ENCODE measurements at regions not wholly inside any gene's neighbourhood (a gene's known extent, or its start where the extent isn't known, plus 50 kb on each side); places are given as distances from the start of the nearest gene placed in this dataset.
"Not testable (repeated sequence)": the region's sequence is repeated elsewhere in the genome, so short reads cannot be mapped to it uniquely, and the experiment has no call there.

DNA sequence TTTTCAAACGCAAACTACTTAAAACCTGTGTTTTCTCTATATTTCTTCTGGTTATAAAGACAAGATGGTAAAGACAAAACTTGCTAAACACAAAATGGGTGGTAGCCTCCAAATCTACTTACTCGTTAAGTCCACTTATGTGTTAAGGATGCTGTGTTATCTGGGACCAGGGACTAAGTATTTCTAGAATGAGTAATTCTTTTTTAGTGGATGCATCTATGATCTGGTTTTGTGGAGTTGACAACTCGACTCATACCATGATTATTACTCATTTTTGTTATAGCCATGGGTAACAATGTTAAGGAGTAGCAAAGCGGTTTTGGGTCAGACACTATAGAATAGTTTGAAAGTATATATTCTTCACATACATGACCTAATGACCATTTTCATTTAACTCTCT, 239.5 kb upstream of the FOXP2 start:
- DNase-seq, result no peak

DNA sequence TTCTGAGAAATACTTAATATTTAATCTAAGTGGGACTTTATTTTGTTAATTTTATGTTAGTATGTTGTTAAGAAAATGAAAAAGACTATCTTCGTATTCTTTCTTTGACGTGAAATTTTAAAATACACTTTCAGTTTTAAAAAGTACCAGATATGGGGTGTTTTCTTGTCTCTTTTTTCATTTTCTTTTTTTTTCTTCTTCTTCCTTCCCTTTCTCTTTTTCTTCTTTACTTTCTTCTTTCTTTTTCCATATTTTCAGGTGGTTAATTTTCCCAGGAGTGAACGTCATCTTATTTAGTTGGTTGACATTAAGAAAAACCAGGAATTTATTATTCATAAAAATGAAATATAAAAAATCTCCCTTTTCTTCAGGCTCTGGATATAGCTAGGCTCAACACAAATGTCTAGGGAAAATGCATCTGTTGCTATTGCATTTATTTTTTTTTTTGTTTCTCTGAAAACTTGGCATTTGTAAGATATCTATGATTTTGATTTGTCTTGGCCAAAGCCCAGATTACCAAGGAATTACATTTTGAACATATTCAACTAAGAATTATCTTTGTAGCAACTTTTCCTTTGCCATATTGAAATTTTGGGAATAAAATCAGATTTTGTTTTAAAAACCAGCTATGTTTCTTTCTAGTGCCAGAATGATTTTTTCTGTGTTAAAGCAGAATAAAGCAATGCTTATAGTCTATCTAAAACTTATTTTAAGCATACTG, 241.3 kb upstream of the FOXP2 start:
- no peak for DNase-seq

DNA sequence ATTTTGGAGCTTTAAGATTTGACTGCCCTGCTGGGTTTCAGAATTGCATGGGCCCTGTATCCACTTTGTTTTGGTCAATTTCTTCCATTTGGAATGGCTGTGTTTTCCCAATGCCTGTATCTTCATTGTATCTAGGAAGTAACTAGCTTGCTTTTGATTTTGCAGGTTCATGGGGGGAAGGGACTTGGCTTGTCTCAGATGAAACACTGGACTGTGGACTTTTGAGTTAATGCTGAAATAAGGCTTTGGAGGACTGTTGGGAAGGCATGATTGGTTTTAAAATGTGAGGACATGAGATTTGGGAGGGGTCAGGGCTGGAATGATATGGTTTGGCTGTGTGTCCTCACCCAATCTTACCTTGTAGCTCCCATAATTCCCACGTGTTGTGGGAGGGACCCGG, 245.2 kb upstream of the FOXP2 start:
- not testable (repeated sequence) for DNase-seq

DNA sequence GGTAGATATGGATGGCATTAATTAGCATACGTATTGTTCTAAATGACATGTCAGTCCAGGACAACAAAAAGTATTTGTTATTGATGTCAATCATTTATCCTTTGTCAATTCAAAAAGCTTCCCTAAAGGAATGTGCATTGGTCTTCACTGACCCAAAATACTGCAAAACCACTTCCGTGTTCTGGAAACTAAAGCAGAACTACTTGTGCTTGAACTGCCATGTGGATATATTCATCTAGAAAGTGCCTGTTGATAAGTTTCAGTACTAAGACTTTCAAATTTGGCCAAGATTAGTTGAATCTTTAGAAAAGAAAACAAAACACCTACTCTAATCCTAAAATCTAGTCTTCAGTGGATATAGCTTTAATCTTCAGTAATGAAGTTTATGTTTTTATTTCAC, 242.1 kb upstream of the PPP1R3A start:
- DNase-seq, result no peak

DNA sequence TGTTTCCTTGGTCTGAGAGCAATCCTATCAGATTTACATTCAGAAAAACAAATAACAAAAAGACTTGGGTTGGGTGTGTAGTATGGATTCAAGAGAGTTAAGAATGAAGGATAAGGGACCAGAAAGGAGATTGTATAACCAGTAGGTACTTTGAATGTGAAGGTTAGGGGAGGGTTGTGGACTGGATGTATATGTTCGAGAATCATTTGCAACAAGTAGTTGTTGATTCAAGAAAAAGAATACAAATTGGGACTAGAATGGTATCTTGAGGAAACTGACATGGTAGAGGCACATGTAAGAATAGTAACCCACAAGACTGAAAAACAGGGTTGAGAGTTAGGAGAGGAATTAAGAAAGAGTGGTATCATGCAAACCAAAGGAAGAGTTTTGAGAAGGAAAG, 240.0 kb upstream of the PPP1R3A start:
- no peak for DNase-seq

DNA sequence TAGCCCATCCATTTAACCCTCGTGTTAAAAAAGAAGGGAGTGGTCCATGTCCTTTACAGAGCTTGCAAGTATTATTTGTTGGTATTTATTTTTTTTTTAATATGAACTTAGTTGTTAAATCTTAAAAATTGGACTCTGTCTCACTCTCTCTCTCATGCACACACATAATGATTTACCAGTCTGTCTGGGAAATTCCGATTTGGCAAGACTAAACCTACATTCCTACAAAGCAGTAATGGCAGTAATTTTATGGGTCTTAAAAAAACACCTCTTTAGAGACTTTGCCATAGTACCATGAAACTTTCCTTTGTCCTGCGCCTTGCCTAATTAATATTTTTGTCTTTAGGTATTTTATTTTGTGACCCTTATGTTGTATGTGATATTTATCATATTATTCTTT, 239.5 kb upstream of the PPP1R3A start:
- DNase-seq, result no peak

DNA sequence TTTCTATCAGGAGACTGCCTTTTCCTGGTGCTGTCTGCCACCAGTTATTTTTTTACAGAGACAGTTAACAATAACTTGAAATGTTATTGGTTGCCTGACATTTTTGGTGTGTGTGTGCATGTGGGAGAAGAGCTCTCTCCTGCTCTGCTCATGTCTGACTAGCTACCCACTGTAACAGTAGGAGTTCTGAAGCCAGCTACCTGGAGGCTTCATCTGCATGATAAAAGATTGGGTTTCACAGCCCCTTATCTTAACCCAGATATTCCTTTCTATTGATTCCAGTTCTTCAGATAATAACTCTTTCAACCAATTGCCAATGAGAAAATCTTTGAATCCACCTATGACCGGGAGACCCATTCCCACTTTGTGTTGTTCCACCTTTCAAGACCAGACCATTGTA, 237.4 kb upstream of the PPP1R3A start:
- DNase-seq, result no peak

DNA sequence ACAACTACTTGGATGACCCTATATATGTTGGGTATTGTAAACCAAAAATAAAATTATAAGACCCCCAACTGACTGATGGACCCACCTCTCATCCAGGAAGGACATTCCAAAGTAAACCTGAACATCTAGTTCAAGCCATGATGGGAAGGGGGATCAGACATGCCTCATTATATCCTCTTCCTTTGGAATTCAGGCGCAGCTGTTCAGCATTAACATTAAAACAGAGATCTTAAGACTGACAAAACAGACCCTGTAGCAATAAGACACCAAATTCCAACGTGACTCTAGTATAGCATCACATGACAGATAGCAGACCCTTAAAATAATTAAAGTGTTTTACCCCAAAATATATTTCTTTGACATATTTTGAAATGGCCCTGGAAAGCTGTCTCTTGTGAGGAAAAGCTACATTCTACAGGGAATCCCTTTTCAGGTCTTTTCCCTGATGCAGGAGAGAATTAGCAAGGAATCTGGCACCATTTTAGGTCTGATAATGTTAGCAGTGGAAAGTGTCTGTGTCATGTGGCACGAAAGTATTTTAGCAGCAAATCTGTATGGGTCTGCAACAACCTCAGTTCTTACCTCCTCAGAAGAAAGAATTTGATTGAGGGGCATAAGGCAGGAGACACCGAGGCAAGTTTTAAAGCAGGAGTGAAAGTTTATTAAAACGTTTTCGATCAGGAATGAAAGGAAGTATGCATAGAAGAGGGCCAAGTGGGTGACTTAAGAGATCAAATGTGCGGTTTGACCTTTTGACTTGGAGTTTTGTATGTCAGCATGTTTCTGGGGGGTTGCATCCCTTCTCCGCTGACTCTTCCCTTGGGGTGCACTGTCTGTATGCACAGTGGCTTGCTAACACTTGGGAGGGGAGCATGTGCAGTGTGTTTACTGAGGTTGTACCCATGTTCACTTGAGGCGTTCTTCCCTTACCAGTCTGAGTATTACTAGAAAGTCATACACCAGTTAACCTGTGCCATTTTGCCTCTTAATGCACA, 236.6 kb upstream of the PPP1R3A start:
- no peak for DNase-seq

DNA sequence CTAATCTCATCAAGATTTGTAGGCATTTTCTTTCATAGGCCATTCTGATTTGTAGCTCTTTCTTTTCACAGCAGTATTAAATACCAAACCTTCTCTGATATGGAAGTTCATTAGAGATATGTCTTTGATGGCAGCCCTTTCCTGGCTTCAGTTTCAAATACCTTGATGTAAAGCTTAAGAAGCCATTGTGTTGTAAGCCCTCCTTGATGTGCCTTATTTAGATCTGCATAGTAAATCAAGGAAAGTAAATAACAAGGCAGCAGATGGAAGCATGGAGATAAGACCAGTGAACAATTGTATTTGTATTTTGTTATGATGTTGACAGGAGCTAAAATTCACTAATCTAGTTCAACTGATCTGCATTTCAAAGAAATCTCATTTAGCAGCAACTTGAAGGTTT, 234.9 kb upstream of the PPP1R3A start:
- no peak for DNase-seq

DNA sequence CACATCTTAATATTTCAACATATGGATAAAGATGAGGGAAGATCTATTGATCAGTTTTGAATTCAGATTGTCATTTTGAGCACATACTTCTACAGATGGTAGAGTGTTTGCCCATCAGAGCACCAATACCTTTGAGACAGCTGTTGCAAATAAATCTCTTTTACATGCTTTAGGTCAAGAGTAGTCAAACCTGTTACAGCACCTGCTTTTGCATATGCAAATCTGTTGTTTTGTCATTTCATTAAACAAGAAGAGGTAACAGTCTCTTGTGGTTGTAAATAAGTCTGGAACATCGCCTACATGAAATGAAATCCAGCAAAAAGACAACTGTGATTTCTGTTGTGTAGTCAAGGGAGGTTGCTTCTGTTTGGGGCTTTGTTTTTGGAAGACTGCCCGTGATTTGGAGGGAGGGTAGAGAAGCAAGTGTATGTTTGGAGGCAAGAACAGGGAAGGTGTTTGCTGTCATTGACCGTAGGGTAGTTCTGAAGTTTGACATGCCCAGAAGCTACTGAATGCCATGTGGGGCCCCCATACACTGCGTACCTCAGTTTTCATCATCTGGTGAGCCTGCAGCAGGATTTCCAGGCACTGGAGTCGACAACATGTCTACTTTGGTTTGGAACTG, 233.6 kb upstream of the PPP1R3A start:
- no peak for DNase-seq

DNA sequence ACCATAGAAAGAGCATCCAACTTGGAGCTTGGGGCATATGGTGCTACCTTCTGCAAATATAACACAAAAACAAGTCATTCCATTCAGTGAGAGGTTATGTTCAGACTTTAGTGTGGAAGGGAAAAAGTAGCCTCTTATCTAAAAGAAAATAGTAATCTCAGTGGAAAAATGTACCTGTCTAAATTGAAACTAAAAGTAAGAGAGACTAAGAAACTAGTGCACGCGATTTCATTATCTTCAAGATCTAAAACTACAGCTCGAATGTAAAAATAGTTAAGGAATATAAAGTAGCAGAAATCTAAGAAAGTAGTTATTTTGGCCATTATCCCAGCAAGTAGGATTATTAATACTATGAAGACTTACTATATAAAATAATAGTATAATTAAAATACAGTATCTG, 233.0 kb upstream of the PPP1R3A start:
- DNase-seq, result no peak

DNA sequence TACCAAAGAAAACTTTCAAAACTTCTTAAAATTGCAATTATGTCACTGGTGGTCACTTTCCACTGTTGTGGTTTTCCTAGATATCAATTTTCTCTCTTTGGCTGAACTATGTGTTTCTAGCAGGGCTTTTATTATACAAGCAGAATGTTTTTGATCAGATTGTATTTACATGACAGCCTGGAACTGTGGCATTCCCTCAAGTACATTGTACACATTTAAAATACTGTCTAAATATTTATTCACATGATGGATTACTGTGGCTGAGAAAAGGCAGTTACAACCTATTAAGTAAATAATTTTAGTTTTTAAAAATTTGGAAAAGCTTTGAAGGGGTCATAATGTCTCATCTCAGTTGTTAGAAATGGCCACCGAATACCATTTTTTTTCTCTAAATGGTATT, 231.9 kb upstream of the PPP1R3A start:
- no peak for DNase-seq

DNA sequence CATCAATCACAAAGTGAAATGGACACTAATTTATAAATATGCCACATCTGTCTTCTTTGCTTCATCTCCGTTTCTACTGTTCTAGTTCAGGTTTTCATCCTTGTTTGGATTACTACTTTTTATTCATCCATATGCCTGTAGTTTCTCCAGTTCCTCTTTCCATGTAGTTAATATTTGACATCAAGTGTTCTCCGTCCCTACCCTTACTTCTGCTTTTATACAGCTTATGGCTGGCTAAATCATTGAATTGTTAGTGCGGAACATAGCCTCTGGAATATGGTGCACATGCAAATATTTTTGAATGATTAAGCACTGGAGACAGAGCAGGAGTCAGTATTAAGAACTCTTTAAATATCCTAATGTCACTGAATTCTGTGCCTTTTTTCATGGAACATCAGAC, 230.0 kb upstream of the PPP1R3A start:
- DNase-seq, result no peak

DNA sequence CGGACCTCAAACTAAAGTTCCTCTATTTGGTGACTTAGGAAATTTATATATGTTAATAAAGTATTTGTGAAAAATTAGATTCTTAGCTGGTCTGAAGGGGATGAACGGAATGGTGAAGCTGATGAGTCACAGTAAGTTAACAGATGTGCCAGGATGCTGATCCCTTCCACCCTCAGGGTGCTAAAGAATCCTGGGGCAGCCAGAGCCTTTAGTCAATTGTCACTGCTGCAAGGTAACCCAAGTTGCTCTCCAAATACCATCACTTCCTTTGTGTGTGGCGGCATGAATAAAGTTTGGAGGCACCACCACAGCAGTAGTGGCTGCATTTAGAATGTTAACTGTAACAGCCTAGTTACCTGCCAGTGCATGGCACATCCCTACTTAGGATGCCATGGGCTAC, 222.6 kb upstream of the PPP1R3A start:
- no peak for DNase-seq

DNA sequence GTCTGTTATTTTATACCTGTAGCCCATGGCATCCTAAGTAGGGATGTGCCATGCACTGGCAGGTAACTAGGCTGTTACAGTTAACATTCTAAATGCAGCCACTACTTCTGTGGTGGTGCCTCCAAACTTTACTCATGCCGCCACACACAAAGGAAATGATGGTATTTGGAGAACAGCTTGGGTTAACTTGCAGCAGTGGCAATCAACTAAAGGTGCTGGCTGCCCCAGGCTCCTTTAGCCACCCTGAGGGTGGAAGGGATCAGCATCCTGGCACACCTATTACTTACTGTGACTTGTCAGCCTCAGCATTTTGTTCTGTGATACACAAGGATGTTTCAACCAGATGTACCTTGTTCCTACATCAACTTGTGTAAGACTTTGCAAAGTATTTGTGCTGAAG, 221.8 kb upstream of the PPP1R3A start:
- no peak for DNase-seq

DNA sequence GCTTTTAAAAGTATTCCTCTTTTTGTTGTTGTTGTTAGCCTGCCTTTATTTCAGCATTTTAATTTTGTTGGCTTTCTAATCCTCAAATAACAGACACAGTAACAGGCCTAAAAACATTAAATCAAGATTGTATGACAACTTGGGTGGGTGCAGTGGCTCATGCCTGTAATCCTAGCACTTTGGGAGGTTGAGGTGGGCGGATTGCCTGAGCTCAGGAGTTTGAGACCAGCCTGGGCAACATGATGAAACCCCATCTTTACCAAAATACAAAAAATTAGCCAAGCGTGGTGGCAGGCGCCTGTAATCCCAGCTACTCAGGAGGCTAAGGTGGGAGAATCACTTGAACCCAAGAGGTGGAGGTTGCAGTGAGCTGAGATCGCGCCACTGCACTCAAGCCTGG, 220.9 kb upstream of the PPP1R3A start:
- DNase-seq, result not testable (repeated sequence)

DNA sequence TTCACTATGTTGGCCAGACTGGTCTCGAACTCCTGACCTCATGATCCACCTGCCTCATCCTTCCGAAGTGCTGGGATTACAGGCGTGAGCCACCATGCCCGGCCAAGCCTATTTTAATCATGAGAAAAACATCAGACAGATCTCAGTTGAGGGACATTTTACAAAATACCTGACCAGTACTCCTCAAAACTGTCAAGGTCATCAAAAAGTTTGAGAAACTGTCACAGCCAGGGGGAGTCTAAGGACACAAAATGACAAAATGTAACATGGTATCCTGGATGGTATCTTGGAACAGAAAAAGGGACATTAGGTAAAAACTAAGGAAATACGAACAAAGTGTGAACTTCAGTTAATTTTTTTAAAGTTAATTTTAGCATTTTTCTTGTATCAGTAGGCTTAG, 219.8 kb upstream of the PPP1R3A start:
- no peak for DNase-seq

DNA sequence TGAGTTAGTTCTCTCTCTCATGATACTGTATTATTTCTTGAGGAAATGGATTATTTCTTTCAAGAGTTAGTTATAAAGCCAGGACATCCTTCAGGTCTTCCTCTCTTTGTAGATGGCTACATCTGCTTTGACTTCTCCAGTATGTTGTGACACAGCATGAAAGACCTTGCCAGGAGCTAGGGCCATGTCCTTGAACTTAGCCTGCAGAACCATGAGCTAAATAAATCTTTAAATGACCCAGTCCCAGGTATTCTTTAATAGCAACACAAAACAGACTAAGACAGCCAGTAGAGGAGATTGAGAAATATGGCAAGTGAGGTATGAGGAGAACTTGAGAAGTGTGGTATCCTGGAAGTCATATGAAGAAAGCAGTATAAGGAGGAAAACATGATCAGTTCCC, 214.9 kb upstream of the PPP1R3A start:
- DNase-seq, result no peak

DNA sequence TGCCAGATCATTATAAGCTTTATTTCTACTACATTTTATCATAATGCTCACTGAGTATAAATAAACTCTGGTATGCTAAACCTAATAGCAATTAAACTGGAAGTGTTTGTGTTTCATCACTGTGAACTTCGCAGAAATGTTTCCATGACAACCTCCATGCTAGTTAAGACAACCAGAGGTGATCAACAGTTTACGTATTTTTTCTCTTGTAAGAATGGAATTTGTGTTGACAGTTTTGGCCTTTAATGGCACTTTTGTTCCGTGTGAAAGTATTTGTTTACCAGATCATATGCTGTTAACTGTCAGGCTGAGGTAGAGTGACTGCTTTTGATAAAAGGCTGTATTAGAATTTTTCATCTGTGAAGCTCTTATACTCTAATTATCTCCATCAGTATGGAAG, 212.1 kb upstream of the PPP1R3A start:
- DNase-seq, result no peak

DNA sequence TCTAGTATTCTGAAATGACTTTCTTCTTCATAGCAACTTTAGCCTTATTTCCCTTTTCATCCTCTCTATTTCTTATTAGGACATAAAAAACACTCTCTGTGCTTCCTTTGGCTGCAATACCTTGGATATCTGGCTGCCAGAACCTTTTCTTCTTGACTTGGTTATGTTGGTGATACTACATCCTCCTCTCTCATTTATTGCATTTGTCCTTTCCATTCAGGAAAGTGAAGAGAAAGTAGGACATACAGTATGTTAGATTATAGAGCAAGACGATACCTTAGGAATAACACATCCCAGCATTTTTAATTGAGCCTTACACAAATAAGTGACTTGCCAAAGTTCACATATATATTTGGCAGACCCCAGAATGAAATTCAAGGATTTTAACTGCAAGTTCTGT, 210.1 kb upstream of the PPP1R3A start:
- DNase-seq, result no peak

DNA sequence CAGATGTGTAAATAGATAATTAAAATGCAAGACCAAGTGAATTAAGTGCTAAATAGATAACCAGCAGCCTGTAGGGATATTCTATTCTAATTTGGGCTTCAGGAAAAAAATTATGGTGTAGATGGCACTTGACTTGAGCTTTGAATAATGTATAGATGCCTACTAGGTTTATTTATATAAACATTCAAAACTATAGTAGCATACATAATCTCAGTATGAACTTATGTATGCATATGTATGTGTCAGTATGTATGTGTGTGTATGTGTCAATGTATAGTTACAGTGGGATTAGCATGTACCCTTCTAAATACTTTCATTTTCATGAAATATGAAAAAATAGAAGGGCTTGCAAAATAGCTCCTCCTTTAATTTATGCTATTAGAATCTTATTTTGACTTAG, 207.3 kb upstream of the PPP1R3A start:
- DNase-seq, result no peak

DNA sequence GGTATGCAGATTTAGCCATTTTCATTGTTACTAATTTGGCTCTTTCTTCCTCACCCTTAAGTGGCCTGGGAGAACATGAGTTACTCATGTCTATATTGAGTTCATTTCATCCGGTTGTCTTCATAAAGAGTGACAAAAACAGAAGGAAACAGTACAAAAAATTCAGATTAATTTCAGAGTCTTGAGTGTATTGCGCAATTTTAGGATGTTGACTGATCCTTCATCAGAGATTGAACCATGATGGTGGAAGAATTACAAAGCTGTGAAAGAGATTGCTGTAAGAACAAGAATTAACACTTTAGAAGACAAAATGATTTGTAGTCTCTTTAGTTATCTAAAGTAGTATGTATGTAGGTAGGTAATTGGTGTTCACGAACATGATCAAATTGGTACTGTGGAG, 194.0 kb upstream of the PPP1R3A start:
- DNase-seq, result no peak

DNA sequence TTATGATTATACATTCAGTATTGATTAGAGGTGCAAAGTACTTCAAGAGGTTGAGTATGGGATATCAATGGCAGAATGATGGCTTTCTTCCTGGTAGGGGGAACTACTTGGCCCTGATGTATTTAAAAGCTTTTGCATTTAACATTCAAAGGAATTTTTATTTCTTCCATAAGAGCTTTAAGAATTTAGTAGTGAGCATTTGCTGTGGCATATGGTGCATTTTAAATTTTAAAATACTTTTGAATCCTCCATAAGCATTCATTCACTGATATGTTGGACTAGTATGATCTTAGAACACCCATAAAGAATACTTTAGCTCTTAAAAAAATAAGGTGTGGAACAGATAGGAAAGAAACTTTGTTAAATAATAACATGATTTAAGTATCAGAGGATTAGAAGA, 191.9 kb upstream of the PPP1R3A start:
- no peak for DNase-seq

DNA sequence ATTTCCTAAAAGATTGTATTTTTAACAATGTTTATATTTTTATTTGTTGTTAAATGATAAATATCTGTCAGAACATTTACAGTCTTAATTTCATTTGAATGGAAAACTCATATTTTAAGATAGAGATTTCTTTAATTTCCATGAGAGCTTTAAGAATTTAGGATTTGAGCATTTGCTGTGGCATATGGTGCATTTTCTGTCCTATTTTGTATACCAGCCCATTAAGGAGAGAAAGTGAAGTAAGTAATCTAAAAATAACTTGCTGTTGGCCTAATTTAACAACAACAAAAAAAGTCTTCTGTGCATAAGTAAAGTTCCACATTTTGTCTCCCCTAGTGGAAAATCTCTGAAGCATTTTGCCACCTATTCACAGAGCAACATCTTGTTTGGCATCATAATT, 190.9 kb upstream of the PPP1R3A start:
- DNase-seq, result no peak
